Fibroblast of gingiva (primary cell): ENCODE measurements at regions not wholly inside any gene's neighbourhood (a gene's known extent, or its start where the extent isn't known, plus 50 kb on each side); places are given as distances from the start of the nearest gene placed in this dataset.
A peak's percentile ranks its signal among the peaks of the same experiment; 100 is the strongest.
"Not testable (repeated sequence)": the region's sequence is repeated elsewhere in the genome, so short reads cannot be mapped to it uniquely, and the experiment has no call there.

Experiments
- DNase-seq: peaks from one replicate; pipeline ENCODE4 v3.0.0-alpha.2; 2011; ENCODE audit warnings: low read depth

- DNase-seq, result not testable (repeated sequence)
Measured at GRCh38 chr13:107916902-107917301, 298.4 kb downstream of the LIG4 start.

GRCh38 chr13:107912745-107913144 is 302.6 kb downstream of the LIG4 start:
- no peak for DNase-seq

GRCh38 chr13:107907065-107907805 is 308.1 kb downstream of the LIG4 start:
- DNase-seq, result no peak

GRCh38 chr13:107906131-107906530 is 309.2 kb downstream of the LIG4 start:
- DNase-seq, result no peak

GRCh38 chr13:107901996-107902562 is 313.3 kb downstream of the LIG4 start:
- no peak for DNase-seq

- no peak for DNase-seq
Measured at GRCh38 chr13:107901230-107901629, 314.1 kb downstream of the LIG4 start.

GRCh38 chr13:107900775-107901174 is 314.6 kb downstream of the LIG4 start:
- DNase-seq, result peak; percentile 25

GRCh38 chr13:107886118-107886517 is 329.2 kb downstream of the LIG4 start:
- DNase-seq, result no peak

GRCh38 chr13:107884564-107884963 is 330.8 kb downstream of the LIG4 start:
- DNase-seq, result no peak

GRCh38 chr13:107883561-107884175 is 331.7 kb downstream of the LIG4 start:
- no peak for DNase-seq

- DNase-seq, result no peak
Measured at GRCh38 chr13:107882708-107883560, 332.4 kb downstream of the LIG4 start.

GRCh38 chr13:107881362-107881761 is 334.0 kb downstream of the LIG4 start:
- peak; percentile 23 for DNase-seq

GRCh38 chr13:107874456-107874855 is 340.9 kb downstream of the LIG4 start:
- no peak for DNase-seq

- DNase-seq, result no peak
Measured at GRCh38 chr13:107873926-107874325, 341.4 kb downstream of the LIG4 start.

- no peak for DNase-seq
Measured at GRCh38 chr13:107870400-107870799, 344.9 kb downstream of the LIG4 start.

GRCh38 chr13:107867701-107868661 is 347.4 kb downstream of the LIG4 start:
- peak; percentile 34 for DNase-seq

GRCh38 chr13:107866941-107867623 is 348.3 kb downstream of the LIG4 start:
- DNase-seq, result peak; percentile 39

- peak; percentile 44 for DNase-seq
Measured at GRCh38 chr13:107866032-107866940, 349.1 kb downstream of the LIG4 start.

- DNase-seq, result no peak
Measured at GRCh38 chr13:107865643-107866031, 349.7 kb downstream of the LIG4 start.

- DNase-seq, result no peak
Measured at GRCh38 chr13:107865318-107865575, 350.1 kb downstream of the LIG4 start.
